GM21529 (cell line): ENCODE measurements at regions not wholly inside any gene's neighbourhood (a gene's known extent, or its start where the extent isn't known, plus 50 kb on each side); places are given as distances from the start of the nearest gene placed in this dataset.
"Not testable (repeated sequence)": the region's sequence is repeated elsewhere in the genome, so short reads cannot be mapped to it uniquely, and the experiment has no call there.

Source experiments
- ATAC-seq: cut with Tn5 transposase; IDR thresholded peaks from one replicate; pipeline ENCODE4 v1.9.1; 2021; ENCODE audit not compliant: unreplicated experiment

GRCh38 chr6:180091-180694 lies 112.1 kb upstream of the DUSP22 start:
- not testable (repeated sequence) for ATAC-seq

- ATAC-seq = peak; percentile 60
Observed at GRCh38 chr6:181049-181654, 111.1 kb upstream of the DUSP22 start.

GRCh38 chr6:183668-184067 lies 108.6 kb upstream of the DUSP22 start:
- no peak for ATAC-seq

GRCh38 chr6:184161-184700 lies 108.1 kb upstream of the DUSP22 start:
- ATAC-seq = no peak

GRCh38 chr6:186340-186965 lies 105.8 kb upstream of the DUSP22 start:
- ATAC-seq = no peak

- ATAC-seq = no peak
Observed at GRCh38 chr6:187210-187861, 105.0 kb upstream of the DUSP22 start.

- peak; percentile 73 for ATAC-seq
Observed at GRCh38 chr6:188821-189655, 103.2 kb upstream of the DUSP22 start.

GRCh38 chr6:189676-190075 lies 102.6 kb upstream of the DUSP22 start:
- ATAC-seq = peak; percentile 5

- ATAC-seq = no peak
Observed at GRCh38 chr6:190596-191395, 101.5 kb upstream of the DUSP22 start.

- ATAC-seq = no peak
Observed at GRCh38 chr6:191487-192312, 100.6 kb upstream of the DUSP22 start.

GRCh38 chr6:192313-192664 lies 100.0 kb upstream of the DUSP22 start:
- ATAC-seq = no peak

- no peak for ATAC-seq
Observed at GRCh38 chr6:193180-193579, 99.1 kb upstream of the DUSP22 start.

GRCh38 chr6:193773-194310 lies 98.4 kb upstream of the DUSP22 start:
- ATAC-seq = peak; percentile 34

- no peak for ATAC-seq
Observed at GRCh38 chr6:195861-196360, 96.4 kb upstream of the DUSP22 start.

- no peak for ATAC-seq
Observed at GRCh38 chr6:196543-196942, 95.7 kb upstream of the DUSP22 start.

- no peak for ATAC-seq
Observed at GRCh38 chr6:203661-204060, 88.6 kb upstream of the DUSP22 start.

- no peak for ATAC-seq
Observed at GRCh38 chr6:206264-206663, 86.0 kb upstream of the DUSP22 start.

GRCh38 chr6:208364-208763 lies 83.9 kb upstream of the DUSP22 start:
- no peak for ATAC-seq

GRCh38 chr6:208938-209337 lies 83.3 kb upstream of the DUSP22 start:
- no peak for ATAC-seq
